ENCODE measurements at regions not wholly inside any gene's neighbourhood (a gene's known extent, or its start where the extent isn't known, plus 50 kb on each side); places are given as distances from the start of the nearest gene placed in this dataset.

GRCh38 chr13:62631124-62631523 is 1215.5 kb upstream of the PCDH20 start:
- Histone ChIP-seq H4K8ac (replicated peaks; ENCODE audit: insufficient read length, low read depth, low read length) (no peak overlapping the region), H3K18ac (ENCODE audit: insufficient read length, low read depth, low read length) (no peak overlapping the region), H2AK5ac (ENCODE audit: insufficient read length, low read length) (no peak overlapping the region), H3K56ac (ENCODE audit: insufficient read length, low read depth, low read length) (no peak overlapping the region), H2AFZ (ENCODE audit: low read length) (no peak overlapping the region), H3K4ac (ENCODE audit: low read depth, low read length) (no peak overlapping the region), H3K4me2 (ENCODE audit: insufficient read depth, insufficient read length, low read length) (no peak overlapping the region), H4K91ac (ENCODE audit: insufficient read length, low read depth, low read length) (no peak overlapping the region), H3K79me2 (ENCODE audit: insufficient read depth, low read length) (no peaks in the 10 kb centered on the region), H2BK20ac (ENCODE audit: low read depth, low read length, poor library complexity, severe bottlenecking) (no peak overlapping the region), H3K14ac (ENCODE audit: insufficient read depth, low read length) (no peak overlapping the region), H2BK120ac (ENCODE audit: low read depth, low read length, poor library complexity, severe bottlenecking) (no peak overlapping the region), H2BK15ac (ENCODE audit: low read depth, low read length) (no peak overlapping the region), H3T11ph (ENCODE audit: low read length) (no peak overlapping the region), H3K4me1 (ENCODE audit: insufficient read depth, low read length) (no peaks in the 10 kb centered on the region), H3K27me3 (ENCODE audit: insufficient read depth, low read length) (no peaks in the 10 kb centered on the region), H3K23ac (ENCODE audit: insufficient read length, low read depth, low read length) (no peak overlapping the region), H3K27ac (ENCODE audit: insufficient read length, low read depth, low read length) (no peak overlapping the region), H3K79me1 (ENCODE audit: insufficient read depth, low read depth, low read length, poor library complexity, severe bottlenecking) (no peaks in the 10 kb centered on the region), H4K5ac (ENCODE audit: insufficient read length, low read depth, low read length) (no peak overlapping the region), H4K20me1 (ENCODE audit: control insufficient read depth, insufficient read depth, insufficient read length) (no peaks in the 10 kb centered on the region), H3K23me2 (ENCODE audit: insufficient read length, low read depth, low read length, poor library complexity, severe bottlenecking) (no peaks in the 10 kb centered on the region), H3K9me3 (ENCODE audit: control insufficient read depth, low read depth, low read length) (no peaks in the 10 kb centered on the region), H2BK12ac (ENCODE audit: insufficient read length, low read depth, low read length) (no peak overlapping the region), H3K9ac (ENCODE audit: extremely low read depth, insufficient read length, low read length) (no peak overlapping the region), H2BK5ac (ENCODE audit: insufficient read length, low read length) (no peak overlapping the region)
- H3K4me3 Mint-ChIP-seq: no peak overlapping the region
- H3K27me3 Mint-ChIP-seq (ENCODE audit: low read depth): no peaks in the 10 kb centered on the region
- no peak overlapping the region for H3K27ac Mint-ChIP-seq
- DNase-seq: no peak
- peaks cover 0 to 3% of the 10 kb centered on the region in 2 experiments; a peak in 1 of 5 replicates for H3K9me3 Mint-ChIP-seq
- TF ChIP-seq CTCF (conservative IDR thresholded peaks at IDR 0.05): no peak
- H3K36me3 Mint-ChIP-seq (ENCODE audit: insufficient read depth in 1 of 3, low read depth in 3 of 3): peaks cover 0 to 8% (median 0%) of the 10 kb centered on the region in 3 experiments; a peak in 2 of 7 replicates
- peaks cover 2 to 3% of the 10 kb centered on the region in 2 experiments; a peak in 1 of 4 replicates for H3K4me1 Mint-ChIP-seq
